Fibroblast of upper back skin (primary cell): ENCODE measurements at regions not wholly inside any gene's neighbourhood (a gene's known extent, or its start where the extent isn't known, plus 50 kb on each side); places are given as distances from the start of the nearest gene placed in this dataset.
"Not testable (repeated sequence)": the region's sequence is repeated elsewhere in the genome, so short reads cannot be mapped to it uniquely, and the experiment has no call there.

ENCODE experiments used
- DNase-seq: peaks from one replicate; pipeline ENCODE4 v3.0.0-alpha.2; 2013

DNA sequence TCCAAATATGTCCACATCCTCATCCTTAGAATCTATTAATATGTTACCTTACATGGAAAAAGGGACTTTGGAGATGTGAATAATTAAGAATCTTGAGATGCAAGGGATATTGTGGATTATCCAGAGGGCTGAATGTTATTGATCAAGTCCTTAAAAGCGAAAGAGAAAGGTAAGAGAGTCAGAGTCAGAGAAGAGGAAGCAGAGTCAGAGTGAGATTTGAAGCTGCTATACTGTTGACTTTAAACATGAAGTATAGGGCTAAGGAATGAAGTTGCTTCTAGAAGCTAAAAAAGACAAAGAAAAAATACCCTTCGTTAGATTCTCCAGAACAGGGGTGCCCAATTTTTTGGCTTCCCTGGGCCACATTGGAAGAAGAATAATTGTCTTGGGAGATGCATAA, 627.2 kb upstream of the SLITRK6 start:
- no peak for DNase-seq

DNA sequence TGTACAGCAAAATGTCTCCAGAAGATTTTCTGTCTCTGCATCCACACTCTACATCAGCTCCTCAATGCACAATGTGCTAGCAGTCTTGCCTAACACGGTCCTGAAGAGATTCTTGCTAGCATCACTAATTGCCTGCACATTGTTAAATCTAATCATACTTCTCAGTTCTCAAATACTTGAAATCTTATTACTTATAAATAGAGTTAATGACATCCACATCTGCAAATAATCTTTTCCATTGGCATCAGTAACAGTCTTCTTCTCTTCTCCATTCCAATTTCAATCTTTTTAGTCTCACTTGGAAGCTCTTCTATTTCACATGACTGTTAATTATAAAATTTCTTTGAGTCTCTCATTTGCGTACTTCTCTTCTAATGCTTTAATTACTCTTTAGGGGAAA, 630.5 kb upstream of the SLITRK6 start:
- DNase-seq: no peak

DNA sequence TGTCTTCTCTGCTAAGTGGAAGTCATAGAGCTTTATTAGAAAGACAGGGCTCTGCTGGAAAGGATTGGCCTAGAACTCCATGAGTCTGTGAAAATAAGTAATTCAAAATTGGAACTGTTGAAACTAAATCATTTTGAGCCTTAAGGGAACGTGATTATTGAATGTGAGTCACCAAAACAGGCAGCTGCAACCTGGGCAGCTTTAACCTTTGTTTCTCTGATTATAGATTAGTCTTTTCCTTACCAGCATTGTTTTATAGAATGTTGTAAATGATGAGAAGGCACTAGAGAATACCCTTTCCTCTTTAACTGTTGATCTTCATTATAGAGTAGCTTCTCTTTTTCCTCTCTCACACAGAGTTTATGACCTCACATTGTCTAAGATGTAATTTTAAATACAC, 638.8 kb upstream of the SLITRK6 start:
- no peak for DNase-seq

DNA sequence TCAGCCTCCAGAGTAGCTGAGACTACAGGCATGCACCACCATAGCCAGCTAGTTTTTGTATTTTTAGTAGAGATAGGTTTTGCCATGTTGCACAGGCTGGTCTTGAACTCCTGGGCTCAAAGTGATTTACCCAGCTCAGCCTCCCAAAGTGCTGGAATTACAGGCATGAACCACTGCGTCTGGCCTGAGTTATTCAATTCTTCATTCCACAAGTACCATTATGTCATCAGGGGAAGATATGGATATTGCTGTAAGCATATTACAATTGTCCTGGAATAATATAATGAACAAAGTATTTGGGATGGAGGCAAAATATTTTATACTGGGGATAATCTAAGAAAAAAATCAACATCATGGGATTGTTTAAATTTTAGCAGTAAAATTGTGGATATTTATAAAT, 646.0 kb upstream of the SLITRK6 start:
- peak; percentile 48 for DNase-seq

DNA sequence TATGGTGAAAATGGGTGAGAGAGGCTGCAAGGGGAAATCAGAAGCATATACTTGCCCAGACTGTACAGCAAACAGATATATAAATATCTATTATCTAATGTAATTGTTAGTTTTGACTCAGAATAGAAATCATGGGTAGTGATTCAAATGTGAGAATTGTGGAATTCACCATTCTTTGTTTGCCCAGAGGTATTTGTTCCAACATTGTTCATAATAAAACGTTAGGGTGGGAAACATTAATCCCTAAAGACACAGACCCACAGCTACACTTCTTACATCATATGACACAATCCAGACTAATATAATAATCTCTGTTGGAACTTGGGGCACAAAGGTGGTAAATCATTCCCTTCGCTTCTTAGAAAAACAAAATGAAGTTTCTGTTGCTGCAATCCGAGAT, 646.5 kb upstream of the SLITRK6 start:
- DNase-seq: peak; percentile 56

DNA sequence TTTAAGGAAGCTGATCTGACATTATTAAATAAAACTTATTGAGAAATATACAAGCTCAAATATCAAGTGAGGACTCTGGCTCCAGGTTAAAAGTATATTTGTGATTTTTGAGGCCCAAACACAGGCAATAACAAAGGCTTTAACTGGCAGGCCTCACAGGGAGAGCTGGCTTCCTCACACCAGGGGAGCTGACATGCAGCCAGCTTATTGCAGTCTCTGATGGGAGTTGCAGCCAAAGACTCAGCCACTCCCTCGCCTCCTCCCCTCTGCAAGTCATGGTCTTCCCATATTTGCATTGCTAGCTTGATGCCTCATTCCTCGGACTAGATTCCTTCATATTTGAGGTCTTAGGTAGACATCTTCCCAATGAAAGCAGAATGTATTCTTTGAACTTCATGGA, 647.1 kb upstream of the SLITRK6 start:
- DNase-seq: peak; percentile 90

DNA sequence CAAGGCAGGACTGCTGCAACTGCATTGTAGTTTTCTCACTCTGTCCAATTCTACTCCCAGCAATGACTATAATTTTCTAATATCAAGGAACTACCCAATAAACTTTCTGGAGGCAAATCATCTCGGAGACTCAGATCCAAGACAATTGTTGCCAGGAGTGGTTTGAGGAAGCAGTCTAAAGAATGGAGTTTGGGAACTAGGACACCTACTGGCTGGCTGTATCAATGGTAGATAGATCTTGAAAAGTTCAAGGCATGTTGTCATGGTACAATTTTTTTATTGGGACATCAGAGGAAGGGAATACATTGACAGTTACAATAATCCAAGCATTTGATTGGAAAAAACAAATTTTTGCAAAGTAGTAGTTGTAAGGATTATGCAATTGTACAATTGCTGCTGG, 648.3 kb upstream of the SLITRK6 start:
- DNase-seq: no peak

DNA sequence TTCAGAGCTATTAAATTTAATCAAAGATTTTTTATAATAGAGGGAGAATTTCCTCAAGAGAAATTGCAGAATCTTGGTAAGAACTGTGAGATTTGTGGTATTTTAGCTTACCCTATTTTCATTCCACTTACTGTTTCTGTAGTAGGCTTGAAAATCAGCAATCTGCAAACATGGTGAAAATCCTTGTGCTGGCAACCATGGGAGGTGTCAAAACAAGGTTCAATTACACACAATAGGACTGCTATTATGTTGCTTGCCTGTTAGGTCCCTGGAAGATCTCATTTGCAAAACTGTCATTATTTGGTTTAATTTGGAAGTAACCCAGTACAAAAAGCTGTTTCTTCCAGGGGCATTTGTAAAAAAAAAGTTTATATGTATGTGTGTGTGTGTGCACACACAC, 662.8 kb upstream of the SLITRK6 start:
- no peak for DNase-seq

DNA sequence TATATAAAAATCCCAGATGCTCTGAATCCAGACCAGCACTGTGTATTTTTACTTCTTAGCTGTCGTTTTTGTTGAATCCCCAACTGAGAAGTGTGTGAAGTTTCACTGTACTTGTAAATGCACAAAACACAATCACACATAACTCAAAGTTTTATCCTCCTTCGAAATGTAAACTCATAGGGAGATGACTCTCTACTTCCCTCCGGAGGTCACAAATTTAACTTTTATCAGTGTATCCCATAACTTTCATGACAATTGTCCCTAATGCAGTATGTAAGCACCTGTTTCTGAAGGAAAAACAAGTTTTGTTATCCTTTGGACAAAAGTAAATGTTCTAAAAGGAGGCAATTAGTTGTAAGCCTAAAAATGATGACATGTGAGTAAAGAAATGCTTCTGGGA, 665.0 kb upstream of the SLITRK6 start:
- DNase-seq: no peak

DNA sequence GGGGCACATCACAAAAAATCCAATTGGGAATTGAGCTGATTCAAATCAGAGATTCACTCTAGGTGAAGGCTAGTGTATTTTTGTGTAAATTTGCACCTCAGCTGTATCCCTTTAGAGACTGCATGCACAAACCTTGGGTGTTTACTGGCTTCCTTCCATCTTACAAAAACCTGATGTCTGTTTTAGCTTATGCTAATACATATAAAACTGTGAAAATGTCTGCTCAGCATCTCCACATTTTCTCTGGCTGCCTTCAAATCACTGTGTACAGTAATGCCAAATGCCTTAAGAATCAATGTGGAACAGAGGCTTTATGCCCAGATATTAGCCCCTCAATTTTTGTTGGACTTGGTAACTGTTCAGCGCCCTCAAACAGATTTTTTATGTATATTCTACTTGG, 675.8 kb upstream of the SLITRK6 start:
- no peak for DNase-seq

DNA sequence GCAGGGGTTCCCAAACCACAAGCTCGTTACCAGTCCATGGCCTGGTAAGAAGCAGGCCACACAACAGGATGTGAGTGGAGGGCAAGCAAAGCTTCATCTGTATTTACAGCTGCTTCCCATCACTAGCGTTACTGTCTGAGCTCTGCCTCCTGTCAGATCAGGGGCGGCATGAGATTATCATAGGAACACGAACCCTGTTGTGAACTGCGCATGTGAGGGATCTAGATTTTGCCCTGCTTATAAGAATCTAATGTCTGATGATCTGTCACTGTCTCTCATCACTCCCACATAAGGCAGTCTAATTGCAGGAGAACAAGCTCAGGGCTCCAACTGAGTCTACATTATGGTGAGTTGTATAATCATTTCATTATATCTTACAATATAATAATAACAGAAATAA, 677.4 kb upstream of the SLITRK6 start:
- no peak for DNase-seq

DNA sequence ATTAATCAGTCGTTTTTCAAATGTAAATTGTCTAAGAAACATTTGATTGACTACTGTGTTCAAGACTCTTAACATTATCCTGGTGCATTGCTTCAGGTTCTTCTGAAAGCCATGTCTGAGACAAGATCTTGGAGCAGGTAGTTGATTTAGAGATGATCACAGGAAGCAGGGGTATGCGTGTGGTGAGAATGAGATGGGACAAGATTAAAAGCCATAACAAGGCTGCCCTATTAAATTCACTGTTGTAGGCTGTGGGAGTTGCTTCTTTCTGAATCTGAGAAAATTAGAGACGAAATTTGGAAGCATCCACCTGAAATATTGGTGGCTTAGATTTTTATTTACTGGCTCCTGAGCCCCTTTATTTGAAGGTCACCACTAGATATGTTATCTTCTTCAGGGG, 687.4 kb upstream of the SLITRK6 start:
- no peak for DNase-seq

DNA sequence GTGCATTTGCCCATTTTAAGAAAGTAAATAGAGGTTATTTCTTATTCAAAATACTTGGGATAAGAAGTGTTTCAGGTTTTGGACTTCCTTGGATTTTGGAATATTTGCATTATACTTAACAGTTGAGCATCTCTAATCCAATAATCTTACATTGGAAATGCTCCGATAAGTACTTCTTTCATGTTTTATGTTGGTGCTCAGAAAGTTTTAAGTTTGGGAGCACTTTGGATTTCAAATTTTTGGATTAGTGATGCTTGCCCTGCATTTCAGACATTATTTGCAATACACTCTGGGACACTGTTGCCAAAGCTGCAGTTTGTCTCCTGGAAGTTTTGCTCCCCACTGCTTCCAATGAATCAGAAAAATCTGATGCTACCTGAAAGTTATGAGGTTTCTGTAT, 691.9 kb upstream of the SLITRK6 start:
- DNase-seq: no peak

DNA sequence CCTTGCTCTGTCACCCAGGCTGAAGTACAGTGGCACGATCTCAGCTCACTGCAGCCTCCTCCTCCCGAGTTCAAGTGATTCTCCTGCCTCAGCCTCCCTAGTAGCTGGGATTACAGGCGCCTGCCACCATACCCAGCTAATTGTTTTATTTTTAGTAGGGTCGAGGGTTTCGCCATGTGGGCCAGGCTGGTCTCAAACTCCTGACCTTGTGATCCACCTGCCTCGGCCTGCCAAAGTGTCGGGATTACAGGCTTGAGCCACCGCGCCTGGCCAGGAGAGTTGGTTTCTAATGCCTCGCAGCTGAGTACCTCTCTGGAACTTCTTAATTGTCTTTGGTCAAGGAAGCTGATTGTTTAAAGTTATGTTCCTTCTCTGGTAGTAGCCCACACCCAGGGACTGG, 702.7 kb upstream of the SLITRK6 start:
- DNase-seq: not testable (repeated sequence)

DNA sequence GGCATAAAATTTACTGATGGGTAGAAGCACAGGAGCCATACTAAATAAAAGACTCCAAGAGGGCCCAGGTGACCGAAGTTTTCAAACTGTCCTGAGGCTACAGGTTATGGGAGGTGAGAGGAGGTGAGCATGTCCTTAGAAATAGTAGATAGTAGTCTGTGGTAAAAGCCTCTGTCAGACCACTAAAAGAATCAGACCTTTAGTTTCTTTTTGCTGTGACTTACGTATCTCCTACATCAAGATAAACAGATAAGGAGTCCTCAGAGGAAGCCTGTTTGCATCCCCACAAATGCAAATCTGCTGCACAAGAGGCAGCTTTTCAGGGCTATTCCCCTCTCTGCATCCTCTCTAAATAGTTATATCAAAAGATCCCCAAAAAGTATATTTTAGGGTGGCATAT, 711.6 kb upstream of the SLITRK6 start:
- DNase-seq: no peak

DNA sequence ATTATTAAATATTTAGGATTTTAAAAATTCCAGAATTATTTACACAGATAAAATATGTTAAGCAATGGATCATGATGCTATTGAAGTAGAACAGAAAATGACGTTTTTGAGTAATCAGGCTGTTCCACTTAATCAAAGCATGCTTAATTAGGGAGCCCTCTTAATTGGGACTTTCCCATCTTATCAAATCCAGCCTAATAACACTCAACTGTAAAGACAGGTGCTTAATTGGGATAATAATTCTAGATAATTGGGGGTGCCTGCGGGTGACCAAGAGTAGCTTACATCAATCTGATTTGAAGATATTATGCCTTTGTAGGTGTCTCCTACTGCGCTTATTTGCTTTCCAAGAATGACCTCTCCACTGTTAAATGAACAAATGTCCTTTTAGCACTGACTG, 742.2 kb upstream of the SLITRK6 start:
- no peak for DNase-seq

DNA sequence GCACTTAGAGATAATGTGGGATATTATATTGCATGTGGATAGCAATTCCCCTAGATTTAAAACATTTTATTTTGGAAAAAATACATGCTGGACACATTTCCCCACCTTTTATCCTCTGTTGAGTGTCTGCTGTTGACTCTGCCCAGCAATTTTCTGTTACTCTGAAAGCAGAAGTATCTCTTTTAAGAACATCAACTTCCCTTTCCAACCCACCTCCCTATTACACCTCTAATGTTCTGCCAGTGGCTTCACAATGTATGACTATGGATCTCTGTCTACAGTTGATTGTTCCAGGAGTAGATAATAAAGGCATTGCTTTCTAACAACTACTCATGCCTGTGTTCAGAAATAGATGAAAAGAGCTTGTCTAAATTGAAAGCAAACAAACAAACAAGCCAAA, 754.8 kb upstream of the SLITRK6 start:
- DNase-seq: no peak

DNA sequence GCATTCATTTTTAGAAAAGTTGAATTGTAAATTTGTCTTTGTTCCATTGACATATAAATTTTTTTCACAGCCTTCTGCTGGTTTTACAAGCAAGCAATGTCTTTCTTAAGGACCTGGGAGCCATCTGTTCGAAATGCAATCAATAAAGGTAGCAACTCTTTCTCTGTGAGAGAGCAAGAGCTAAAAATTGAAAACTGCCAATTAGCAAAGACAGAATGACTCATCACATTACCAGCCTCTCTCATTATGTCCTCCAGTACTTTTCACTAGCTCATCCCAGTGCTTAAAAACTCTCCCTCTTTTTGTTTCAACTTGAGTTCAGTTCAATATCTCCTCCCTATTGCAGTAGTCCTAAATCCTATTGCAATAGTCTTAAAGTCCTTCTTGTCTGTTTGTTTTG, 760.7 kb upstream of the SLITRK6 start:
- no peak for DNase-seq

DNA sequence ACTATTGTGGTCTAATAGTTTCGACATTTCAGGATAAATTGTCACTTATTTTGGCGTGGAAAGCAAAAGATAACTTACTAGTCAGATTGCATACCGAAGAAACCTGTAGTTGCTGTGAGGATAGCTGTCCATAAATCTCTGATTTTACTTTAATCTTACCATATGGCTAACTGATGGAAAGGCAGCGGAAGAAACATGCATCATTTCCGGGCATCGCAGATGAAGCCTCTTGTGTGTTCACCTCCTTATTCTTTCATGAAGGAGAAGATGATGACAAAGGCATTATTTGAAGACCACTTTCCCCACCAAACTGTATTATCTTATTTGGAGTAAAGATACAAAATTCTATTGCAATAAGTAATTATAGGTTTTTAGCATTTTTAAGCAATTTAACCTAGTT, 763.6 kb upstream of the SLITRK6 start:
- DNase-seq: peak; percentile 36

DNA sequence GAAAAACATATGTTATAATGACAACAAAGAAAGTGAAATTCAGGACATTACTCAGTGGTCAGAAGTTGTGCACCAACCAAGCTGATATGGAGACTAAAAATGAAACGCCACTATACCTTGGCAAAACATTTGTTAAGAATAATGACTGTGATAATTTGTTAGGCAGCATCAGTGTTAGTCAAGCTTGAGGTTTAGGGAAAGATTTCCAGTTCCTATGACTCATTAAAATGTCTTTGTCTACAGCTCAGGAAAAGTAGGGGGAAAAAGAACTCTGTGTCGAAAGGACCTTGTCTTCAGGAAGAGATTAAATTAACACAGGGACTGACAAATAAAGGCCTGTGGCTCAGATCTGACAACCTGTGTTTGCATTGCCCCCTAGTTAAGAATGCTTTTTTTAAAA, 764.1 kb upstream of the SLITRK6 start:
- peak; percentile 69 for DNase-seq

DNA sequence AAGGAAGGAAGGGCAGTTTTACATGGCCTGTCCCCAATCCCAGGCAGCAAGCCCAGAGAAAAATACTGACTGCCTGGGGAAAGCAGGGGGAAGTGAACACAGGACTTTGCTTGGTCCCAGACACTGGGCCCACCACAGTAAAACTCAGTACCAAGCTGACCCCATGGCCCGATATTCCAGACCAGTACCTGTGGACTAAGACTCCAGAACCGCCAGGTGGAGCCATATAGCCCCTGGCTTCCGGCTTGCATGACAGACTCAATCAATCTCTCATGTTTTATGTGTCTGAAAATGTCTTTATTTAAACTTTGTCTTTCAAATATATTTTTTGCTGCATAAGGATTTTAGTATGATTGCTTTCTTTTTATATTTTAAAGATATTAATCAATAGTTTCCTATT, 767.9 kb upstream of the SLITRK6 start:
- DNase-seq: no peak

DNA sequence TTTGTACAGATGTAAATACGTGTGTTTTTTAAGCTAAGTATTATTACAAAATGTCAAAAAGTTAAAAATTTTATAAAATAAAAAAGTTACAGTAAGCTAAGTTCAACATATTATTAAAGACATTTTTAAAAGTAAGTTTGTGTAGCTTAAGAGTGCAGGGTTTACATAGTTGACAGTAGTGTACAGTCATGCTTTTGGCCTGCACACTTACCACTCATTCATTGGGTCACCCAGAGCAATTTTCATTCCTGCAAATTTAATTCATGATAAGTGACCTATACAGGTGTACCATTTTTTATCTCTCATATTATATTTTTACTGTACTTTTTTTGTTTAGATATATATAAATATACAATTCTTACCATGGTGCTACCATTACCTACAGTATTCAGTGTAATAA, 769.9 kb upstream of the SLITRK6 start:
- DNase-seq: no peak

DNA sequence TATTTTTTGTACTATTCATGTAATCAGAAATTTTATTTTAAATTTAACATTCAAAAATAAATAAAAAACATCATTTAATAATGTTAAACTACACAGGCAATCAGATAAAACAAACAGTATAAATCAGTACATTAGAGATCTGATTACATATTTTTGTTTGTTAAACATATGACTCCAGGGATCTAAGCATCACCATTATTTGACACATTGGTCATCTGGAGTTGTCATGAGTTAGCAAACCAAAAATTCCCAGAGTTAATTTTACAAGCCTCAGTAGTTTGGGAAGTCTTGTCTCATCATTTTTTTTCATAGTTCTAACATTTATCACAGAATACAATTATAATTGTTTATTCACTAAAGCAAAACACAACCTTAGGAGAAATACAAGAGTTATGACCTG, 770.8 kb upstream of the SLITRK6 start:
- DNase-seq: no peak

DNA sequence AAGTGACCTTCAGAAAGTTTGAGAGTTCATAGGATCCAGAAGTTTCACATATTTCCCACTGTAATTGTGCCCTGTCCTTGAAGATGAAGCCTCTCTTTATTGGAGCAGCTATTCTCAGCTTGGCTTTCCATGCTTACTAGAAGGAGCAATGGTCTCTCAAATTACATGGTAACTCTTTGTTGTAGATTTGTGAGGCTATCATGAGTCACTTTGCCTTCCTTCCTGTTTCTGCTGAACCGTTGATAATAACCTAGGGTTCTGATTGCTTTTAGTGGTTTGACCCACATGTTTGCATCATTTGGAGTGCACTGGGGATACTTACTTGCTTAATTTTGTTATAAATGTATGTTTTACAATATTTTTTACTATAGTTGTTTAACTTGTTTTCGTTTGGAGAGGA, 772.9 kb upstream of the SLITRK6 start:
- peak; percentile 14 for DNase-seq

DNA sequence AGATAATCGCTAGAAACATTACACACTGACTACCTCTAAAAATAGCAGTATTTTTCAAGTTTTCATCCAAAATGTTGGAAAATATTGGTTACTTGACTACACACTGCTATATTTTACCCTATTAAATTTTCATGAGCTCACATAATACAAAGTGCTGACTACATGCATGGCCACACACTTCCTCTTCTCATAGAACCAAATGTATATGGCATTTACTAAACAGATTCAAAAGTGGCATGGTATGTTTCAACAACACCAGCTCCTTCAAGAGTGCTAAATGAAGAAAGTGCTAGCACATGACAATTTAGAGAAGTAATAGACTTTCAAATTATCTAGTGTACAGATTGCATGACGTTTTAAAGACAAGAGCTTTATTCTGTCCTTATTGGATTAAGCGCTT, 780.4 kb upstream of the SLITRK6 start:
- DNase-seq: no peak

DNA sequence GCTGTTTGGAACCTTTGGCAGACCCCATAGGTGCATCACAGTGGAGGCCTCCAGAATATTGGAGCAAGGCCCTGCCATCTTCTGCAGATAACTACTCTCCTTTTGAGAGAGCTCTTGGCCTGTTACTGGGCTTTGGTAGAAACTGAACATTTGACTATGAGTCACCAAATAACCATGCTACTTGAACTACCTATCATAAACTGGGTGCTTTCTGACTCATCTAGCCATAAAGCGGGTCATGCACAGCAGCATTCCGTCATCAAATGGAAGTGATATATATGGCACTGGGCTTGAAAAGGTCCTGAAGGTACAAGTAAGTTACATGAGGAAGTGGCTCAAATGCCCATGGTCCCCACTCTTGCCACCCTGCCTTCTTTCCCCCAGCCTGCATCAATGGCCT, 782.5 kb upstream of the SLITRK6 start:
- peak; percentile 26 for DNase-seq
